ENCODE measurements at regions not wholly inside any gene's neighbourhood (a gene's known extent, or its start where the extent isn't known, plus 50 kb on each side); places are given as distances from the start of the nearest gene placed in this dataset.

GRCh38 chr6:164022632-164023031 is 608.1 kb downstream of the QKI start:
- H3K36me3 ChIP-seq (ENCODE audit: control insufficient read depth, insufficient read depth, low read length) = no peaks in the 10 kb centered on the region
- no peaks in the 10 kb centered on the region for H3K4me1 ChIP-seq (ENCODE audit: control insufficient read depth, insufficient read depth, low read length)
- H3K9ac ChIP-seq (ENCODE audit: low read length) = no peak overlapping the region
- H3K9me3 ChIP-seq (ENCODE audit: control insufficient read depth, insufficient read depth, low read depth, low read length) = no peaks in the 10 kb centered on the region
- H3K27ac ChIP-seq (ENCODE audit: low read depth, low read length) = no peak overlapping the region
- no peak overlapping the region for H3K4me3 ChIP-seq (ENCODE audit: low read depth, low read length)
- H3K27me3 ChIP-seq (ENCODE audit: control insufficient read depth, insufficient read depth, low read length) = no peaks in the 10 kb centered on the region

DNA sequence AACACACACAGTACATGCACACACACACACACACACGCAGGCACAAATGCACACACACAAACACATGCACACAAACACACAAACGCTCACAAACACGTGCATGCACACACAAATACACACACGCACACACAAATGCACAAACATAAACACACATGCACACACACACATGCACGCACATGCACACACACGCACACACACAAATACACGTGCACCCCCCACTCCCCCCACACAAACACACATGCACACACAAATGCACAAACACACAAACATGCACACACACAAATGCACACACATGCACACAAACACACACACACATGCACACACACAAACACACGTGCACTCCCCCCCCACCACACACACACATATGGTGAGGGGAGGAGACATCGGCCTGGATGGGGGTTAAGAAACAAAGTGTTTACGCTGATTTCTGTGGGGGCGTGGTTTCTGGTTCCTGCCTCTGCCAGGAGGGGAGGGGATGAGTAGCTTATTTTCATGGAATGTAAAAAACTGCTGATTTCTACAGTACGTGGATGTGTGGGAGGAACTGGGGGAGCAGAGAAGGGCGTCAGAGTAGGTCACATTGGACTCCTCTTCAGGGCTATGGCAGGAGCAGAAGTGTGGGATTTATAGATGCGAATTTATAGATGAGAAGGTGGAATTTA is 607.2 kb downstream of the QKI start:
- H3K9me3 ChIP-seq (ENCODE audit: control insufficient read depth, insufficient read depth, low read depth, low read length) = no peaks in the 10 kb centered on the region
- no peak overlapping the region for H3K27ac ChIP-seq (ENCODE audit: low read depth, low read length)
- no peak overlapping the region for H3K4me3 ChIP-seq (ENCODE audit: low read depth, low read length)
- H3K9ac ChIP-seq (ENCODE audit: low read length) = no peak overlapping the region
- no peaks in the 10 kb centered on the region for H3K36me3 ChIP-seq (ENCODE audit: control insufficient read depth, insufficient read depth, low read length)
- H3K27me3 ChIP-seq (ENCODE audit: control insufficient read depth, insufficient read depth, low read length) = no peaks in the 10 kb centered on the region
- H3K4me1 ChIP-seq (ENCODE audit: control insufficient read depth, insufficient read depth, low read length) = no peaks in the 10 kb centered on the region

- H3K36me3 ChIP-seq (ENCODE audit: control insufficient read depth, insufficient read depth, low read length) = no peaks in the 10 kb centered on the region
- H3K4me1 ChIP-seq (ENCODE audit: control insufficient read depth, insufficient read depth, low read length) = no peaks in the 10 kb centered on the region
- no peak overlapping the region for H3K27ac ChIP-seq (ENCODE audit: low read depth, low read length)
- no peak overlapping the region for H3K4me3 ChIP-seq (ENCODE audit: low read depth, low read length)
- no peaks in the 10 kb centered on the region for H3K27me3 ChIP-seq (ENCODE audit: control insufficient read depth, insufficient read depth, low read length)
- H3K9ac ChIP-seq (ENCODE audit: low read length) = no peak overlapping the region
- no peaks in the 10 kb centered on the region for H3K9me3 ChIP-seq (ENCODE audit: control insufficient read depth, insufficient read depth, low read depth, low read length)
Measured at GRCh38 chr6:164020142-164020541, 605.6 kb downstream of the QKI start.

GRCh38 chr6:164018133-164018532 is 603.6 kb downstream of the QKI start:
- Histone ChIP-seq H3K4me3 (ENCODE audit: low read depth, low read length) (no peak overlapping the region), H3K9ac (ENCODE audit: low read length) (no peak overlapping the region), H3K27ac (ENCODE audit: low read depth, low read length) (no peak overlapping the region), H3K27me3 (ENCODE audit: control insufficient read depth, insufficient read depth, low read length) (no peaks in the 10 kb centered on the region), H3K9me3 (ENCODE audit: control insufficient read depth, insufficient read depth, low read depth, low read length) (no peaks in the 10 kb centered on the region), H3K4me1 (ENCODE audit: control insufficient read depth, insufficient read depth, low read length) (peaks cover 5% of the 10 kb centered on the region; the same call in 1 of the 2 replicates), H3K36me3 (ENCODE audit: control insufficient read depth, insufficient read depth, low read length) (no peaks in the 10 kb centered on the region)

GRCh38 chr6:164016056-164016455 is 601.5 kb downstream of the QKI start:
- H3K27ac ChIP-seq (ENCODE audit: low read depth, low read length) = no peak overlapping the region
- peaks cover 5% of the 10 kb centered on the region; the same call in 1 of the 2 replicates for H3K4me1 ChIP-seq (ENCODE audit: control insufficient read depth, insufficient read depth, low read length)
- 0 out of 2 replicates have a peak, but pooled peaks cover 5% of the 10 kb centered on the region for H3K9me3 ChIP-seq (ENCODE audit: control insufficient read depth, insufficient read depth, low read depth, low read length)
- H3K4me3 ChIP-seq (ENCODE audit: low read depth, low read length) = no peak overlapping the region
- no peaks in the 10 kb centered on the region for H3K27me3 ChIP-seq (ENCODE audit: control insufficient read depth, insufficient read depth, low read length)
- H3K9ac ChIP-seq (ENCODE audit: low read length) = no peak overlapping the region
- H3K36me3 ChIP-seq (ENCODE audit: control insufficient read depth, insufficient read depth, low read length) = no peaks in the 10 kb centered on the region

DNA sequence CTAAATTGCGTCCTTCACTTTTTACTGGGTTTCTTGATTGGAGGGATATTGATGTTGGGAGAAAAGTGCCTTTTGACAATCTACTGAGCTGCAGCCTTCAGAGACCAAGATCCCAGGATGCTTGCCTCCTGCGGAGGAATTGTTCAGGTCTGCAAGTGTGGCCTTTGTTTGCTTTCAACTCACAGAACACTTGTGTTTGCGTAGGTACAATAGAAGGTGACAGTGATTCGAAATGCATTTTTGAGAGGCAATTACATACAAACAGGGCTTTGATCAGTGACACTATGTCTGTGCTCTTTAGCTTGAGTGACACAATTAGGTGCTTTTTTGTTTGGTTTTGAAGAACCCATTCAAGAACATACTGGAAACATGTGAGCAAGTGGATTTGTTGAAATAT is 600.6 kb downstream of the QKI start:
- Histone ChIP-seq H3K4me3 (ENCODE audit: low read depth, low read length) (no peak overlapping the region), H3K9me3 (ENCODE audit: control insufficient read depth, insufficient read depth, low read depth, low read length) (0 out of 2 replicates have a peak, but pooled peaks cover 5% of the 10 kb centered on the region), H3K27ac (ENCODE audit: low read depth, low read length) (no peak overlapping the region), H3K4me1 (ENCODE audit: control insufficient read depth, insufficient read depth, low read length) (peaks cover 5% of the 10 kb centered on the region; the same call in 1 of the 2 replicates), H3K27me3 (ENCODE audit: control insufficient read depth, insufficient read depth, low read length) (no peaks in the 10 kb centered on the region), H3K9ac (ENCODE audit: low read length) (no peak overlapping the region), H3K36me3 (ENCODE audit: control insufficient read depth, insufficient read depth, low read length) (no peaks in the 10 kb centered on the region)

- Histone ChIP-seq H3K27me3 (ENCODE audit: control insufficient read depth, insufficient read depth, low read length) (no peaks in the 10 kb centered on the region), H3K4me1 (ENCODE audit: control insufficient read depth, insufficient read depth, low read length) (peaks cover 5% of the 10 kb centered on the region; the same call in 1 of the 2 replicates), H3K27ac (ENCODE audit: low read depth, low read length) (no peak overlapping the region), H3K4me3 (ENCODE audit: low read depth, low read length) (no peak overlapping the region), H3K9ac (ENCODE audit: low read length) (no peak overlapping the region), H3K36me3 (ENCODE audit: control insufficient read depth, insufficient read depth, low read length) (no peaks in the 10 kb centered on the region), H3K9me3 (ENCODE audit: control insufficient read depth, insufficient read depth, low read depth, low read length) (0 out of 2 replicates have a peak, but pooled peaks cover 5% of the 10 kb centered on the region)
Measured at GRCh38 chr6:164014346-164015087, 600.0 kb downstream of the QKI start.

- peaks cover 5% of the 10 kb centered on the region; the same call in 1 of the 2 replicates for H3K4me1 ChIP-seq (ENCODE audit: control insufficient read depth, insufficient read depth, low read length)
- no peak overlapping the region for H3K9ac ChIP-seq (ENCODE audit: low read length)
- no peak overlapping the region for H3K4me3 ChIP-seq (ENCODE audit: low read depth, low read length)
- 0 out of 2 replicates have a peak, but pooled peaks cover 5% of the 10 kb centered on the region for H3K9me3 ChIP-seq (ENCODE audit: control insufficient read depth, insufficient read depth, low read depth, low read length)
- no peaks in the 10 kb centered on the region for H3K36me3 ChIP-seq (ENCODE audit: control insufficient read depth, insufficient read depth, low read length)
- no peak overlapping the region for H3K27ac ChIP-seq (ENCODE audit: low read depth, low read length)
- H3K27me3 ChIP-seq (ENCODE audit: control insufficient read depth, insufficient read depth, low read length) = no peaks in the 10 kb centered on the region
Measured at GRCh38 chr6:164013480-164014208, 599.1 kb downstream of the QKI start.

DNA sequence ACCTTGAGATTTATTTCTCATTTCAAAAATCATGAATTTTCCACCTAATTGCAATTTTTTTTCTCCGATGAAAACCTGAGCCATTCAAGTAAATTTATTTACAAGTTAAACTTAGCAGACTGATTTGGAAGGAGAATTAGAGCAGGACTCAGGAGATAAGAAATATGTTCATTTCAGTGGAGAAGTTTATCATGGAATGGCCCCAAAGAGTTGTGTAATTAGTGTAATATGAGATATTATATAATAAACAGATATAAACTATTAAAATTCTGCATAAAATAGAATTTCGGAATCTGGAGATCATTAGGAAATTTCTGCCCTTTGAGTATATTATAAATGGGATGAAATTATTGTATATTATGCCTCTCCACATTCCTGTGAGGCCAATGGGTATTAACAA is 596.8 kb downstream of the QKI start:
- no peak overlapping the region for H3K9ac ChIP-seq (ENCODE audit: low read length)
- H3K4me1 ChIP-seq (ENCODE audit: control insufficient read depth, insufficient read depth, low read length) = peaks cover 5% of the 10 kb centered on the region; the same call in 1 of the 2 replicates
- 0 out of 2 replicates have a peak, but pooled peaks cover 5% of the 10 kb centered on the region for H3K9me3 ChIP-seq (ENCODE audit: control insufficient read depth, insufficient read depth, low read depth, low read length)
- H3K36me3 ChIP-seq (ENCODE audit: control insufficient read depth, insufficient read depth, low read length) = no peaks in the 10 kb centered on the region
- no peak overlapping the region for H3K4me3 ChIP-seq (ENCODE audit: low read depth, low read length)
- no peaks in the 10 kb centered on the region for H3K27me3 ChIP-seq (ENCODE audit: control insufficient read depth, insufficient read depth, low read length)
- no peak overlapping the region for H3K27ac ChIP-seq (ENCODE audit: low read depth, low read length)

DNA sequence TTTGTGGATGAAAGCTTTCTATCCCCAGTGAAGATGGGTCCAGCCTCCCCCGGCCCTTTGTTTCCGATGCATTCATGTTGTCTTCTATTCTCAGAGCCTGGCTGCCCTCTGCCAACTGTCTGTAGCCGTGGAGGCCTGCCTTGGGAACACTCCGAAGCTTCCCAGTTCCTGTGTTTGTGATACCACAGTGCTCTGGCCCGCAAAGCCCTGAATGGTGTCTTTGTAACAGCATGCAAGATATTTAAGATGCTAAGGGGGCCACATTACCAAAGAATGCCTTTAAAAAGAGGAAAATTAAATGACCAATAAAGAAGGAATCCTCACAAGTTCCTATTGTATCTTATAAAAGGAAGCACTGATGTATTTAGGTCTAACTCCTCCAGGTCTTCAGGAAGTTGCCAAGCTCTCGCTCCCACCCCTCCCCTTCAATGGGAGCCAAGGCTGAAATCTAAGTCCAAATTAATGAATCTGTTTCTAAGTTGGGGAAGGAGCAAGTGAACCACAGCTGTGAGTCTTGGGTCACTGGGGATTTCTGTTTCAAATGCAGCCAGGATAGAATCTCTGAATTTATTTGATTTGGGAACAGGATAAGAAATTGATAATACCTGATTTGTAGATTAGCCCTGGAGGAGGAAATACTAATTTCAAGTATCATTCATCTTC is 596.1 kb downstream of the QKI start:
- H3K27ac ChIP-seq (ENCODE audit: low read depth, low read length) = no peak overlapping the region
- no peak overlapping the region for H3K4me3 ChIP-seq (ENCODE audit: low read depth, low read length)
- no peak overlapping the region for H3K9ac ChIP-seq (ENCODE audit: low read length)
- 0 out of 2 replicates have a peak, but pooled peaks cover 5% of the 10 kb centered on the region for H3K9me3 ChIP-seq (ENCODE audit: control insufficient read depth, insufficient read depth, low read depth, low read length)
- peaks cover 5% of the 10 kb centered on the region; the same call in 1 of the 2 replicates for H3K4me1 ChIP-seq (ENCODE audit: control insufficient read depth, insufficient read depth, low read length)
- H3K27me3 ChIP-seq (ENCODE audit: control insufficient read depth, insufficient read depth, low read length) = no peaks in the 10 kb centered on the region
- no peaks in the 10 kb centered on the region for H3K36me3 ChIP-seq (ENCODE audit: control insufficient read depth, insufficient read depth, low read length)
